ENCODE measurements at regions not wholly inside any gene's neighbourhood (a gene's known extent, or its start where the extent isn't known, plus 50 kb on each side); places are given as distances from the start of the nearest gene placed in this dataset.

DNA sequence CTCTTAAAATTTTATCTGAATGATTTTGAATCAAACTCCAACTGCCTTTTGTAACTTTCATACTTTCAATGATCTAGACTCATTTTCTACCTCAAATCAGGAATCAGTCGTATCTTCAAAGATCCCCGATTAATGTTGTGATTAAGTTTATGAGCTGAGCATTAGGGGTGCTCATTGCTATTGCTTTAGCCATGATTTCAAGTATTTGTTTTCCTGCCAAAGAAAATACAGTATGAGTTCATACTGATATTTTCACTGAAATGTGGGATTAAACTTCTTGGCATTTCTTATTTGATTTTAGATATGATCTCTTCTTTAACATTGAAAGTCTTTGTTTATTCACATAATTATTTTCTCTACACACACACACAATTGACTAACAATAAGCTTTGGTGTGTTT, 785.6 kb downstream of the NTRK3 start:
- DNase-seq (ENCODE audit: low read depth), result no peak

DNA sequence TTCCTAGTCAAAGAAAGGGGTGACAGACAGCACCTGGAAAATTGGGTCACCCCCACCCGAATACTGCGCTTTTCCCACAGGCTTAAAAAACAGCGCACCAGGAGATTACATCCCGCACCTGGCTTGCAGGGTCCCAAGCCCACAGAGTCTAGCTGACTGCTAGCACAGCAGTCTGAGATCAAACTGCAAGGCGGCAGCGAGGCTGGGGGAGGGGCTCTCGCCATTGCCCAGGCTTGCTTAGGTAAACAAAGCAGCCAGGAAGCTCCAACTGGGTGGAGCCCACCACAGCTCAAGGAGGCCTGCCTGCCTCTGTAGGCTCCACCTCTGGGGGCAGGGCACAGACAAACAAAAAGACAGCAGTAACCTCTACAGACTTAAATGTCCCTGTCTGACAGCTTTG, 792.6 kb downstream of the NTRK3 start:
- DNase-seq (ENCODE audit: low read depth), result peak; percentile 22

DNA sequence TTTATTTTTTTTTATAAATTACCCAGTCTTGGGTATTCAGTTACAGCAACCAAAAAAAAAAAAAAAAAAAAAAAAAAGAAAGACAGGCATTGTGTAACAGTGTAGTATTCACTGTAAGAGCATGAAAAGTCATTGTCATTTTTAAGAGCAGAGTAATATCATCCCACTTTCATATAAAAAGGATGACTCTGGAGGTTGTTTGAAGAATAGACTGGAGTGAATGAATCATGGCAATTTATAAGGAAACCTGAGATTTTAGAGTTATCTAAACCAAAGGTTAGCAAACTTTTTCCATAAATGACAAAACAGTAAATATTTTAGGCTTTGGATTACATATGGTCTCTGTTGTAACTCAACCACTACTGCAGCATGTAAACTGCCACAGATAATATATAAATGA, 794.9 kb downstream of the NTRK3 start:
- DNase-seq (ENCODE audit: low read depth), result no peak

DNA sequence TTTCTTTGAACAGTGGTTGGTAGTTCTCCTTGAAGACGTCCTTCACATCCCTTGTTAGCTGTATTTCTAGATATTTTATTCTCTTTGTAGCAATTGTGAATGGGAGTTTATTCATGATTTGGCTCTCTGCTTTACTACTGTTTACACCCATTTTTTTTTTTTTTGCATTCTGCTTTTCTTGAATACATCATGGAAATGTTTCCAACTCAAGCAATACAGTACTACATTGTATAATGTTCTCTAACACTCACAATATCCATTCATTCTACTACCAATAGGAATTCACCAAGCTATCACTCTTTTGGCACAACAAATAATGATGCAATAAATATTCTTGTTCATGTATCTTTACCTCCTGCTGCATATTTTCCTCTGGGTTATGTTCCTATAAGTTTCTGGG, 801.7 kb downstream of the NTRK3 start:
- DNase-seq (ENCODE audit: low read depth), result no peak

DNA sequence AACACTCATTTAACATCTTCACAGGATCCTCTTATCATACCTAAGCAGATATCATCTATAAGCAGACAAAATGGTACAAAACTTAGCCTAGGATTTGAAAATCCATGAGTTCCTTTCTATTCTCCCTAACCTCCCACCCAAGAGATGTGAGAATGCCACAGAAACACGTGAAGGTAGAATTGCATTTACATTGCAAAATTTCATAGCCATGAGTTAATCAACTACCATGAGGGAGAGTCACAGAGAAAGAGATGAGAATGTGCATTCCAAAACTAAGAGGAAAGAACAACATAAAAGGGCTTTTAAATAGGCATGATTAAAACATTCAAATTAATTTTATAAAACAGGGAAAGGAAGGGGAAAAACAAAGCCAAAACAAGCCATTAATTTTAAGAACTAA, 806.2 kb downstream of the NTRK3 start:
- DNase-seq (ENCODE audit: low read depth), result no peak

DNA sequence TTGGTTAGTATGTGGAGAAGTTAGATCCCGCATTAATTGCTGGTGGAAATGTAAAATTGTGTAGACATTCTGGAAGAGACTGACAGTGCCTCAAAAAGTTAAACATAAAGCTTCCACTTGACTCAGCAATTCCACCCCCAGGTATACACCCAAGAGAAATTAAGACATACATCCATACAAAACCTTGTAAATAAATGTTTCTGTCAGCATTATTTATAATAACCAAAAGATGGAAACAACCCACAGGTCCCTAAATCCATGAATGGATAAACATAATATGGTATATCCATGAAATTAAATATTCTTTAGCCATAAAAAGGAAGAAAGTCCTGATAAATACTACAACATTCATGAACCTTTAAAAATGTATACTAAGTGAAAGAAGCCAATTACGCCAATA, 817.4 kb downstream of the NTRK3 start:
- no peak for DNase-seq (ENCODE audit: low read depth)

DNA sequence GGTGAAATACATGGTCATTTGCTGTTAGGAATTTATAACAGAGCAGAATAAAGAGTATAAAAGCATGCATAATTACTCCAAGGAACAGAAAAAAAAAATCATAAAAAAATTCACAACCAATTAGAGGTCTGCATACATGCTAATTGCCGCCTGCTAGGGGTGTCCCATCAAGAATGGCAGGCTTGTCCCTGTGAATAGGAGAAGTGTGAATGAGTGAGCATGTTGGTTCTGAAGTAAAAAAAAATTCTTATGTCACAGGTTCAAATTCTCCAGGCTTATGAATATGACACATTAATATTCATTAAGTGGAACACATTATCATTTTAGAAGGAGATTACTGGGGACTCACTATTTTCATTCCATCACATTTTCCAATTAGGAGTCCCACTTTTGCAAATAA, 822.7 kb downstream of the NTRK3 start:
- DNase-seq (ENCODE audit: low read depth), result no peak

DNA sequence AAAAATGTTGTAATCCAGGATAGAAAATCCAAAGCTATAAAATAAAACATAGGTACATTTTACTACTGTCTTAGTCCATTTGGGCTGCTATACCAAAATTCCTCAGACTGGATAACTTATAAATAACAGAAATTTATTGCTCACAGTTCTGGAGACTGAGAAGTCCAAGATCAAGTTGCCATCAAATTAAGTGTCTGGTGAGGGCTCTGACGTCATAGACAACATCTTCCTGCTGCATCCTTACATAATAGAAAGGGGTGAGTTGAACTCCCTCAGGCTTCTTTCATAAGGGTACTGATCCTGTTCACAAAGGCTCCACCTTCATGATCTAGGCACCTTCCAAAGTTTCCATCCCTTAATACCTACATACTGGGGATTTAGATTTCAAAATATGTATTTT, 826.8 kb downstream of the NTRK3 start:
- no peak for DNase-seq (ENCODE audit: low read depth)

DNA sequence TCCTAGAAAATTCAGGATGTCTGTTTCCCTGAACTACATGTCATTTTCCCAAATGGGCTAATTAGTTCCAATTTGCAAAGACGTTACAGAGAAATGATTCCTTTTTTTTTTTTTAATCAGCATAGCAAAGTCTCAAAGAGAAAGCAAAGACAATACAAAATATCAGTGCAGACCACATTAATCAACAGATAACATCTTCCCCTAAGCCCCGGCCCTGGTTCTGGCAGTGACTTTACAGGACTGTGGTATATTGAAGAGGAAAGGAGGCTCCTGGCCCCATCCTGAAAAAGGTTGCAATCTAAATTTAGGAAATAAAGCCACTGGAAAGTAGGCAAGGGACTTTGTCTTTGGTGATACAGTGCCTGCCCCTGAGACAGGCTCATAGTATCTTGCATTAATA, 836.5 kb downstream of the NTRK3 start:
- DNase-seq (ENCODE audit: low read depth), result no peak

DNA sequence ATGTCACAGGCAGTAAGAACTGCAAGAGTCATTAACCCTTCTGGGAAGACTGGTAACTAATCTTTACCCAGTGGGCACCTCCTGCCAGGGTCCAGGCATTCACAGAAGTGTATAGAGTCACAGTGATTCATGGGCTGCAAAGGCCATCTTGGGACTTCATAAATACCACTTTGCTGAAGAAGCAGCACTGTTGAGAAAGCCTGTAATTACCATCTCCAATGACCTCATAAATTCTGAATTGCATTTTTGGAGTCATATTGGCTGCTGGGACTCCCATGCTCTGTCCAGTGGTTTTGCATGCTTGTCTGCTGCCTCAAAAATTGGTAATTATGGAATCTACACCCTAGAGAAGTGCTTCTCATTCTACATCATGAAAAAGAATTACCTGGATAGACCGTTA, 837.2 kb downstream of the NTRK3 start:
- DNase-seq (ENCODE audit: low read depth), result no peak

DNA sequence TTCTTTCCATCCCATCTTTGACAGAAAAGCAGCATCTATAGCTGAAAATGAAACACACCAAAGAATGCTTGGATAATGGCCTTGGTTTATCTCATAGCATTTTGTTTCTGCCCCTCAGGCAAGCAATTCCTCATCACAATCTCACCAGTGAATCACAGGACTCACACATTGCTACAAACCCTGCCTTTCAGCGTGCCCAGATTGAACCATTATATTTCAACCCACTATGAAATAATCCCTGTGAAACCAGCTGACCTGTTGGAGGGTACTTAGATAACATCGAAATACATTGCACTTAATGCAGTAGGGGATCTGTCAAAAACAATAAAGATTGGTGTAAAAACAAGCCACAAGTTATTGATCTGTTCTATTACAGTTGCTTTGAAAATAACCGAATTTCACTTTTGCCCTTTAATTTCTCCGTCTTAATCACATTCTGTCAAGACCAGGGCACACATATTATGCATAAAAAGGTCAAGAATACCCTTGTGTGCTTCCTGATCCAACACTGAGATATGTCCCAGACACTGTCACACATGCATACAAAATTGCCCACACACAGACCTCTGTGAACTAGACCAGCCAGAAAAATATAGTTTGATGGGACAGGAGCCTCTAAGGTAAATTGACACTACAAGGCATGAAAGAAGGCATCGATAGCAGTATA, 839.8 kb downstream of the NTRK3 start:
- DNase-seq (ENCODE audit: low read depth), result no peak

DNA sequence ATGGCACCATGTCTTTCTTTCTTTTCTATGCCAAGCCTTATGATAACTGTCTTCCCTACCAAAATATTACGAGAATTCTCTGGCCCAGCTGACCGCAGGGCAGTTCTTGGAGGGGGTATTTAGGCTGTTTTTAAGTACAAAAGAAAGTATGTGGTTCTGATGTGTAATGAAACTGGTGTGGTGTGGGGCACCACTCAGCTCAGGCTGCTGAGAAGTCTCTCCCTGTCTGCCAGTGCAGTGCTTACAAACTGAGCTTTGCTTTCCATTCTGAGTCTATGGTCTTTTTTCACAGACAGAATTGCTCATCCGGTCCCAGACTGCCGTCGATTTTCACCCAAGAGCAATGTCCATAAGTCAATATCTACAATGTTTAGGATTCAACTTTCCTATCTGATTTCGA, 847.6 kb downstream of the NTRK3 start:
- DNase-seq (ENCODE audit: low read depth), result no peak

DNA sequence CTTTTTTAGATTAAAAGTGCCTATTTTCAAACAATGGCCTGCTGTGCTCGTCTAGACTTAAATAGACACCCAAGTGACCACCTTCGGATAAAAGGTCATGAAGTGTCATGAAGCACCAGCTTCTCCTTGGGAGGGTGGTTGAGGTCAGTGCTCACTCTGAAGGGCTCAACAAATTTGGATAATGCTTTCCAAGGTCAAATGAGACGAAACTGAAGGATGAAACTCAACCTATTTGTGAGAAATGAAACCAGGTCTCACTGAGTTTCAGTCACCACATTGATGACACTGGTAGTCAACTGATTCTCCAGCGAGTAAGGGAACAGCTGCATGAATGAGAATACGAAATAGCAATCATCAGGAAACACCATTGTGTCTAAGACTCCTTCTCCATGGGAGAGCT, 852.6 kb downstream of the NTRK3 start:
- no peak for DNase-seq (ENCODE audit: low read depth)

DNA sequence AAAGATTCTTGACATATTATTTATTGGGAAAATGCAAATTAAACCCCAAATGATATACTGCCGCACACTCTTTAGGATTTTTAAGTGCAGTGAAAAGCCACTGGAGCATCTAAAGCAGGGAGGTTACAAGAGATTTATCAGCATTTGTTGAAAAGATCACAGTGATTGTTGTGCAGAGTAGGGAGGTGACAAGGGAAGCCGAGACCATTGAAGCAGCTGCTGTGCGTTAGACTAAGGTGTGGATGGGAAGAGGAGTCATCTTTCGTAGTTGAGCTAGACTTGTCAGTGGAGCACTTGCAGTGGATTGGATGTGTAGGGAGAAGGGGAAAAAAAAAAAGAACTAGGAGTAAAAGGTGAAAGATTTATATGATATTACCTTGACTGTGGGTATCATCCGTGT, 854.6 kb downstream of the NTRK3 start:
- DNase-seq (ENCODE audit: low read depth), result no peak

DNA sequence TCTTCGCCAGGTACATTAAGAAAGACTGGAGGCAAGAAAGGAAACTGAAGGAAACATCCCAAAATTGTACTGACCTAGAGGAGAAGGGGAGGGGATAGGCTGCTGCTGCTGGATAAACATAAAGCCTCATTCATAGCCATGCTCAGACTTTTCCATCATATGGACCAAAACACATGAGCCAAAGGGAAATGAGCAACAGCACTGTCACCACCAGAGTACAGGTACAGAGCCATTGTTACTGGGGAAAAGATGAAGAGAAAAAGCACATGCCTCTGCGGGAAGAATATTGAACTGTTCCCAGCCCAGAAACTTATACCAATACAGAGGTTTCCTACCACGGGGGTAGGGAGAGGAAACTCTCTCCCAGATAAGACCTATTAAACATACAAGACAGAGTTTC, 861.9 kb downstream of the NTRK3 start:
- no peak for DNase-seq (ENCODE audit: low read depth)

DNA sequence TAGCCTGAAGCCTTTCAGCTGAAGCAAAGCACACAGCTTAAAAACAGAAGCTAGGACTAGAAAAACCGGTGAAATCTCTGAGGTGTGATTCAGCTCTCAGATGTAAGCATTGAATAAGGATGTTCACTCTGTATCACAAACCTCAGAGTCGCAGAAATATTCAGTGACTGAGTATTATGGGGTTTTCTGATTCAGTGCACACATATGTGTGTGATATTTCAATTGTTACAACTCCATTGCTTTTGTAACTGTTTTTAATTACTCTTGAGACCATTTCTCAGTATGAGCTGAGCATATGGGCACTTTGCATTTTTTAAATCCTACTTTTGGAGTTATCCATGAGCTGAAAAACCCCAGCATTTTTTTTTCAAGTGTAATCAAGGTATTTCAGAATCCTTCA, 868.8 kb downstream of the NTRK3 start:
- DNase-seq (ENCODE audit: low read depth), result no peak

DNA sequence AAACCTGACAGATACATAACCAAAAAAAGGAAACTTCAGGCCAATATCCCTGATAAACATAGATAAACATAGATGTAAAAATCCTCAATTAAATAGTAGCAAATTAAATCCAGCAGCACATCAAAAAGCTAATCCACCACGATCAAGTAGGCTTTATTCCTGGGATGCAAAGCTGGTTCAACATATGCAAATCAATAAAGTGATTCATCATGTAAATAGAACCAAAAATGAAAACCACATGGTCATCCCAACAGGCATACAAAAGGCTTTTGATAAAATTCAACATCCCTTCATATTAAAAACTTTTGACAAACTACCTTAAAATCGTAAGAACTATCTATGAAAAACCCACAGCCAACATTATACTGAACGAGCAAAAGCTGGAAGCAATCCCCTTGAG, 882.2 kb downstream of the NTRK3 start:
- DNase-seq (ENCODE audit: low read depth), result no peak

DNA sequence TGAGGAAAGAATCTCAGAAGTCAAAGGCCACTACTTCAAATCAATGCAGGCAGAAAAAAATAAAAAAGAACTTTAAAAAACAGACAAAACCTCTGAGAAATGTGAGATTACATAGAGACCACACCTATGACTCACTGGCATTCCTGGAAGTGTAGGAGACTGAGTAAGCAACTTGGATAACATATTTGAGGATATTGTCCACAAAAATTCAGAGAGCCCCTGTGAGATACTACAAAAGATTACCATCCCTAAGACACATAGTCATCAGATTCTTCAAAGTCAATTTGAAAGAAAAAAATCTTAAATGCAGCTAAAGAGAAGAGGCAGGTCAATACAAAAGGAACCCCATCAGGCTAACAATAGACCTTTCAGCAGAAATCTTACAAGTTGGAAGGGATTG, 887.3 kb downstream of the NTRK3 start:
- no peak for DNase-seq (ENCODE audit: low read depth)

DNA sequence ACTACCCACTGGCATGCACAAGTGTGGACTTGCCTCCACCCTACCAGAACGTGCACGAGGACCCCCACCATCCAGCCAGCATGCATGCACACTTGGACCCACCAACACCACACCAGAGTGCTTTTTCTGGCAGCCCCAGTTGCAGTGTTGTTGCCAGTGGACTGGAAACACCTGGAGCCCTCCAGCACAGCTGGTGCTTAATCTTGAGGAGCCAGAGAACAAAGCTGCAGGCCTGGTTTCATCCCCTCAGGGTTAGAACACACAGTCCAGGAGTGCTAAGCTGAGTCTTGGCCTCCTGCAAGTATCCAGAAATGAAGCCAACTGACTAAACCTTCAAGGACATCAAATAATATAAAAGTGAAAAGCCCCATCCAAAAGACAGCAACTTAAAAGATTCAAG, 888.0 kb downstream of the NTRK3 start:
- no peak for DNase-seq (ENCODE audit: low read depth)

DNA sequence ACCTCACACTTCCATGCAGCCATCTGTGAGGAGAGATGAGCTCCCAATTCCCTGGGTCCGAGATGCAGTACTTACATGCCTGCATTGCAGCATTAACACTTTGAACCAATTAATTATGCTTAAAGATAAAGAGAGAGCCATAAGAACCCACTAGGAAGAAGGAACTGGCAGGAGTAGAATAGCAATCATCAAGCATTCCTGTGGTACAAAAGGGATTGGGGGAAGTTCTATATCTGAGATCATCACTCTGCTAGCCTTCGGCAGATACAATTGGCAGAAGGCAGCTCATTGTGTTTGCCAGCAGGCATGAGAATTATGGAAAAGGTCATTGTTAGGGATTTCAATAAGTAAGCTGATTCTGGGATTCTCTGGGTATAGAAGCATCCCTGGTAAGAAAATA, 891.4 kb downstream of the NTRK3 start:
- no peak for DNase-seq (ENCODE audit: low read depth)

DNA sequence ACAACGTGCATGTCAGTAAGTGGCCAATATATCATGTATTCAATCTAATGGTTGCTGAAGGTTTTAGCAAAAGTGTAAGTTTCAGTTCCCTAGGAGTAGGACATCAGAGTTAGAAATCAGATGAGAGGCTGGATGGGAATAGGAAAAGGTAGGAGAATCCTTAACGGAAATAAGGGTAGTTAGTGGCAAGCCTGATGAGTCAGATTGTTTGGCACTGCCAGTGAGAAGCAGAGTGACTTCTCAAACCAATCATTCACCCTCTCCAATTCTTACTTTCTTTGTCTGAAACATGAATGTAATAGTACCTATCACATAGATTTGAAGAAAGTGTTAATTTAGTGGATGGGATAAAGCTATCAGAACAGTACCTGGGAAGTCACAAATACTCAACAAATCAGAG, 894.0 kb downstream of the NTRK3 start:
- DNase-seq (ENCODE audit: low read depth), result no peak

DNA sequence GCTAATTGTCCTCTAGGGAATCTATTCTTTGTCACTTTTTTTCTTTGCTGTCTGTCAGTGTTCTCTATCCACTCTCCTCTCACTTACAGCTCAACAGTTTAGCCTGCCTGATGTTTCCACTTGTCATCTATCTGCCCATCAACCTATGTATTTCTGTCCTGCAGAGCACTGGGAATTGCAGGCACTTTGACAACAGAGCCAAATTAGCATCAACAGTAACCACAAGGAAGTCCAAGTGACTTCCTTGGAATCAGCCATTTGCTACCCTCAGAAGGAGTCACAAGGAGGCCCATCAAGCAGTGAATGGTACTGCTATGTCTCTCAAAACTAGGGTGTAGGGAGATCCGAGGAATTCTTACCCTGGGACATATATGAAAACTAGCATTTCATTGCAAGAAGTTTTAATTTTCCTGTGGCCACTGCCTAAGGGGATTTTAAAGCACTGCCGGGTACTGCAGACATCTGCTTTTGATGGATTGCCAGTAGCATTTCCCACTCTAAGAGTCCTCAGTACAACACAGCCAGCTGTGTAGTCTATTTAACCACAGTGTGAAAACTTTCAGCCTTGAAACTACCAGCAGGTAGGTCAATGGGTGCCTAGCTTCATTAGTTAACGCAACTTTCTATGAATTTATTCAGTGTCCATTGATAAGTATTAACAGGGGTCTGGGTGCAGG, 898.8 kb downstream of the NTRK3 start:
- no peak for DNase-seq (ENCODE audit: low read depth)

DNA sequence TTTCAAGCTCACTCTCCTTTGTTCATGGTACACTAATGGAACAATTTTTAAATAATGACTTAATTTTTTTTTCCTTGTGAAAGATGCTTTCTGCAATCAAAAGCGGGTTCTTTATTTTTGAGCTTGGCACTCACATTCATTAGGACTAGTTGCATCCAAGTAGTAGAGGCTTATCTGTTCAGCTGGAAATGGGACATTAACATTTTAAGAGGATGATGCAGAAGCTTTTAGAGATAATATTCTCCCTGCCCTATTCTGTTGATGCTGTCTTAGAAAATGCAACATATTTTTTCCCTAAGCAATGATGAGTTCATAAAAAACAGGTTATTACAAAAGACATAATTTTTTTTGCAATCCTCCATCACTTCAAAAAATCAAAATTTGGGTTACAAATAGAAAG, 900.6 kb downstream of the NTRK3 start:
- no peak for DNase-seq (ENCODE audit: low read depth)

DNA sequence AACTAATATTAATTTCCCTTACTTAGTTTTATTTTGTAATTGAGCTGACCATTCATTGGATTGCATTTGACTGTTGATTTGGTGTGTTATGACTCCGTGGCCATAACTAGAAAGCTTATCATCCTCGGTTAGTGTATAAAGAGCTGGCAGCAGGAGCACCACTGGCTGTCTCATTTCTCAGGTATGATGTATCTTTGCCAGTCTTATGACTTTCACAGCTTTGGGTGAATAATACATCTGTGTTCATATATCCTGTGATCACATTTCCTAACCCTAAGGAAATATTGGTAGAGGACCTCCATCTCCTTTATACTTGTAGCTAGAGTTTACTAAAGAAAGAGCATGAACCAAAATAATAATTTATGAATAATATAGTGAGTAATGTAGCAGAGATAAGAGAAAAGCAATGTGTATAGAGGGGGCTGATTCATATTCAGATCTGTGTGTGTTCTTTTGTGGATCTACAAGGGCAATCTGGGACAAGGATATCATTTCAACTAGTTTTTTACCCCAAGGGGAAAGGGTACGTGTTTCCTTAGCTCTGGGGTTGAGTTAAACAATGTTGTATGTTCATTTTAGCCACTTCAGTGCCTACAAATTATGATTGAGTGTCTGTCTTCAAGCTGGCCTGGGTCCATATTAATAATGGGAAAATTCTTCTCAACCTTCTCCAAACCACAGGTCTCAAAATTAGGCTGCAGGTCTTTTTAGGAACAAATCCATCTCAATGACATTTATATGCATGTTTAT, 901.7 kb downstream of the NTRK3 start:
- no peak for DNase-seq (ENCODE audit: low read depth)

Data from CMK (cell line).